SU-DHL-6 (cell line): ENCODE measurements at regions not wholly inside any gene's neighbourhood (a gene's known extent, or its start where the extent isn't known, plus 50 kb on each side); places are given as distances from the start of the nearest gene placed in this dataset.

Experiments
- CTCF ChIP-seq: fragments of 200-600 bp; sonication (generic); IDR thresholded peaks from one replicate; pipeline ENCODE4 v1.5.1; 2017; ENCODE audit warnings: antibody characterized with exemption, mild to moderate bottlenecking, low read length, moderate library complexity; ENCODE audit not compliant: insufficient read depth, poor library complexity, severe bottlenecking
- EZH2phosphoT487 ChIP-seq: fragments of 200-600 bp; sonication (generic), shearing (Covaris generic); conservative IDR thresholded peaks from 2 replicates; pipeline ENCODE4 v1.6.1; 2018; ENCODE audit warnings: mild to moderate bottlenecking, antibody characterized with exemption, low read length, moderate library complexity, mixed read lengths

GRCh38 chr10:78905015-78905956 lies 163.5 kb upstream of the ZMIZ1 start:
- TF ChIP-seq CTCF (no peak), EZH2phosphoT487 (no peak)
